ENCODE measurements at regions not wholly inside any gene's neighbourhood (a gene's known extent, or its start where the extent isn't known, plus 50 kb on each side); places are given as distances from the start of the nearest gene placed in this dataset.

DNA sequence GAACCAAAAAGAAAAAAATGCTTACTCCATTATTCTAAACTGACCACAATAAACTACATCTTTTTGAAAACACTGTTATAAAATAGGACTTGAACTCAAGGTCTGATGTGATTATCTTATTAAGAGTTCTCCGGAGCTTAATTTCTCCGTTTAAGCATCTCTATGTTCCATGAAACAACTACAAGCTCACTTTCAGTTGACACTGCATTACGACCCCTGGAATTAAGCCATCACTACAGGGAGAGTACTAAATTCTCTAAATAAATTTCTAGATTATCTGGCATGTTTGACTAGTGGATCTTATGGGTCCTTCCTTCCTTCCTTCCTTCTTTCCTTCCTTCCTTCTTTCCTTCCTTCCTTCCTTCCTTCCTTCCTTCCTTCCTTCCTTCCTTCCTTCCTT is 249.0 kb downstream of the IKZF2 start:
- Histone ChIP-seq H3K9ac (replicated peaks; ENCODE audit: extremely low read depth, insufficient read depth, low read length) (no peak overlapping the region), H4K20me1 (replicated peaks; ENCODE audit: control insufficient read depth, extremely low read depth, insufficient read depth, low read length) (no peaks in the 10 kb centered on the region), H3K4me1 (ENCODE audit: control insufficient read depth, extremely low read depth, insufficient read depth, low read length) (no peaks in the 10 kb centered on the region), H3K27ac (ENCODE audit: insufficient read depth, low read depth, low read length) (no peak overlapping the region), H3K9me3 (replicated peaks; ENCODE audit: control insufficient read depth, insufficient read depth, low read length) (no peaks in the 10 kb centered on the region), H3K4me2 (ENCODE audit: insufficient read depth, low read length) (no peak overlapping the region), H3K36me3 (ENCODE audit: control insufficient read depth in 2 of 2, extremely low read depth in 1 of 2, insufficient read depth in 2 of 2, low read length in 2 of 2) (no peaks in the 10 kb centered on the region), H2AFZ (ENCODE audit: low read depth, low read length) (no peak overlapping the region), H3K4me3 (replicated peaks in 1 of 3; ENCODE audit: insufficient read depth in 1 of 3, low read depth in 1 of 3, low read length in 3 of 3) (no peak overlapping the region), H3K79me2 (ENCODE audit: control insufficient read depth, insufficient read depth, low read length) (no peaks in the 10 kb centered on the region), H3K9me1 (replicated peaks; ENCODE audit: control insufficient read depth, extremely low read depth, insufficient read depth, low read length) (no peaks in the 10 kb centered on the region), H3K27me3 (ENCODE audit: control insufficient read depth in 2 of 2, insufficient read depth in 2 of 2, low read length in 2 of 2) (no peaks in the 10 kb centered on the region)
- DNase-seq (ENCODE audit: low read depth, low spot score) (no peak), FAIRE-seq (no peak)
- TF ChIP-seq, protein P1, sequence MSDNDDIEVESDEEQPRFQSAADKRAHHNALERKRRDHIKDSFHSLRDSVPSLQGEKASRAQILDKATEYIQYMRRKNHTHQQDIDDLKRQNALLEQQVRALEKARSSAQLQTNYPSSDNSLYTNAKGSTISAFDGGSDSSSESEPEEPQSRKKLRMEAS (IDR thresholded peaks at IDR 0.05; ENCODE audit: insufficient read depth, insufficient read length), result no peak
- TF ChIP-seq EZH2 (IDR thresholded peaks at IDR 0.05; ENCODE audit: borderline replicate concordance, low read depth, low read length, severe bottlenecking) (no peak), MYC (IDR thresholded peaks at IDR 0.05; ENCODE audit: low read depth, low read length) (no peak), POLR2A (IDR thresholded peaks at IDR 0.05; ENCODE audit: low read depth, low read length) (no peak), JUN (IDR thresholded peaks at IDR 0.05; ENCODE audit: borderline replicate concordance, insufficient read depth, insufficient read length, low read depth) (no peak), GATA2 (IDR thresholded peaks at IDR 0.05; ENCODE audit: insufficient read depth, insufficient read length, low read depth, low read length) (no peak), FOS (IDR thresholded peaks at IDR 0.05; ENCODE audit: borderline replicate concordance, insufficient read depth, low read length) (no peak), POLR2AphosphoS5 (IDR thresholded peaks at IDR 0.05; ENCODE audit: insufficient read depth, low read depth, low read length) (no peak)
- TF ChIP-seq, protein P2, sequence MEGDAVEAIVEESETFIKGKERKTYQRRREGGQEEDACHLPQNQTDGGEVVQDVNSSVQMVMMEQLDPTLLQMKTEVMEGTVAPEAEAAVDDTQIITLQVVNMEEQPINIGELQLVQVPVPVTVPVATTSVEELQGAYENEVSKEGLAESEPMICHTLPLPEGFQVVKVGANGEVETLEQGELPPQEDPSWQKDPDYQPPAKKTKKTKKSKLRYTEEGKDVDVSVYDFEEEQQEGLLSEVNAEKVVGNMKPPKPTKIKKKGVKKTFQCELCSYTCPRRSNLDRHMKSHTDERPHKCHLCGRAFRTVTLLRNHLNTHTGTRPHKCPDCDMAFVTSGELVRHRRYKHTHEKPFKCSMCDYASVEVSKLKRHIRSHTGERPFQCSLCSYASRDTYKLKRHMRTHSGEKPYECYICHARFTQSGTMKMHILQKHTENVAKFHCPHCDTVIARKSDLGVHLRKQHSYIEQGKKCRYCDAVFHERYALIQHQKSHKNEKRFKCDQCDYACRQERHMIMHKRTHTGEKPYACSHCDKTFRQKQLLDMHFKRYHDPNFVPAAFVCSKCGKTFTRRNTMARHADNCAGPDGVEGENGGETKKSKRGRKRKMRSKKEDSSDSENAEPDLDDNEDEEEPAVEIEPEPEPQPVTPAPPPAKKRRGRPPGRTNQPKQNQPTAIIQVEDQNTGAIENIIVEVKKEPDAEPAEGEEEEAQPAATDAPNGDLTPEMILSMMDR (IDR thresholded peaks at IDR 0.05; ENCODE audit: extremely low read depth in 1 of 2, insufficient read depth in 1 of 2, low read depth in 1 of 2, low read length in 2 of 2), result no peak
- intact Hi-C loops (cut with micrococcal nuclease) (no loop called here), dilution Hi-C loops (cut with MboI; ENCODE audit: extremely low pct_ligation_motif_present, low sequenced_read_pairs) (no loop called here)
- BruUV-seq (replicated peaks), result no TSS peak
- ChIA-PET POLR2A (no interaction called here), CTCF (interaction anchor here (1.0 to 2.1 kb wide), 2 partner anchors 10 to 125 kb away, joined by 4 to 6 read pairs; no protein-coding TSS in a partner anchor)
